ENCODE measurements at regions not wholly inside any gene's neighbourhood (a gene's known extent, or its start where the extent isn't known, plus 50 kb on each side); places are given as distances from the start of the nearest gene placed in this dataset.

GRCh38 chr16:62586128-62586862 lies 550.1 kb upstream of the CDH8 start:
- DNase-seq (ENCODE audit: extremely low read depth in 1 of 11, low read depth in 9 of 11, low spot score in 4 of 11): no peak

GRCh38 chr16:62585041-62585545 lies 548.9 kb upstream of the CDH8 start:
- no peak for DNase-seq (ENCODE audit: extremely low read depth in 1 of 11, low read depth in 9 of 11, low spot score in 4 of 11)

GRCh38 chr16:62583414-62583813 lies 547.2 kb upstream of the CDH8 start:
- DNase-seq (ENCODE audit: extremely low read depth in 1 of 11, low read depth in 9 of 11, low spot score in 4 of 11): no peak

GRCh38 chr16:62573466-62573865 lies 537.2 kb upstream of the CDH8 start:
- DNase-seq (ENCODE audit: extremely low read depth in 1 of 11, low read depth in 9 of 11, low spot score in 4 of 11): no peak

- no peak for DNase-seq (ENCODE audit: extremely low read depth in 1 of 11, low read depth in 9 of 11, low spot score in 4 of 11)
These were observed 532.7 kb upstream of the CDH8 start for GRCh38 chr16:62568926-62569325.

- no peak for DNase-seq (ENCODE audit: extremely low read depth in 1 of 11, low read depth in 9 of 11, low spot score in 4 of 11)
These were observed 529.5 kb upstream of the CDH8 start for GRCh38 chr16:62565706-62566105.

GRCh38 chr16:62564291-62564690 lies 528.1 kb upstream of the CDH8 start:
- no peak for DNase-seq (ENCODE audit: extremely low read depth in 1 of 11, low read depth in 9 of 11, low spot score in 4 of 11)

- DNase-seq (ENCODE audit: extremely low read depth in 1 of 11, low read depth in 9 of 11, low spot score in 4 of 11): no peak
These were observed 525.9 kb upstream of the CDH8 start for GRCh38 chr16:62562121-62562520.

GRCh38 chr16:62549875-62550274 lies 513.6 kb upstream of the CDH8 start:
- no peak for DNase-seq (ENCODE audit: extremely low read depth in 1 of 11, low read depth in 9 of 11, low spot score in 4 of 11)

- no peak for DNase-seq (ENCODE audit: extremely low read depth in 1 of 11, low read depth in 9 of 11, low spot score in 4 of 11)
These were observed 511.9 kb upstream of the CDH8 start for GRCh38 chr16:62548095-62548494.

GRCh38 chr16:62546701-62547100 lies 510.5 kb upstream of the CDH8 start:
- DNase-seq (ENCODE audit: extremely low read depth in 1 of 11, low read depth in 9 of 11, low spot score in 4 of 11): no peak

GRCh38 chr16:62545039-62545438 lies 508.8 kb upstream of the CDH8 start:
- no peak for DNase-seq (ENCODE audit: extremely low read depth in 1 of 11, low read depth in 9 of 11, low spot score in 4 of 11)

- no peak for DNase-seq (ENCODE audit: extremely low read depth in 1 of 11, low read depth in 9 of 11, low spot score in 4 of 11)
These were observed 507.3 kb upstream of the CDH8 start for GRCh38 chr16:62543516-62543915.

GRCh38 chr16:62539657-62540056 lies 503.4 kb upstream of the CDH8 start:
- DNase-seq (ENCODE audit: extremely low read depth in 1 of 11, low read depth in 9 of 11, low spot score in 4 of 11): no peak

- no peak for DNase-seq (ENCODE audit: extremely low read depth in 1 of 11, low read depth in 9 of 11, low spot score in 4 of 11)
These were observed 494.2 kb upstream of the CDH8 start for GRCh38 chr16:62530426-62530825.

- DNase-seq (ENCODE audit: extremely low read depth in 1 of 11, low read depth in 9 of 11, low spot score in 4 of 11): no peak
These were observed 479.8 kb upstream of the CDH8 start for GRCh38 chr16:62516001-62516400.

GRCh38 chr16:62503073-62503472 lies 466.8 kb upstream of the CDH8 start:
- DNase-seq (ENCODE audit: extremely low read depth in 1 of 11, low read depth in 9 of 11, low spot score in 4 of 11): no peak

- no peak for DNase-seq (ENCODE audit: extremely low read depth in 1 of 11, low read depth in 9 of 11, low spot score in 4 of 11)
These were observed 442.7 kb upstream of the CDH8 start for GRCh38 chr16:62478903-62479458.

- no peak for DNase-seq (ENCODE audit: extremely low read depth in 1 of 11, low read depth in 9 of 11, low spot score in 4 of 11)
These were observed 441.6 kb upstream of the CDH8 start for GRCh38 chr16:62477796-62478195.

GRCh38 chr16:62475573-62475972 lies 439.3 kb upstream of the CDH8 start:
- no peak for DNase-seq (ENCODE audit: extremely low read depth in 1 of 11, low read depth in 9 of 11, low spot score in 4 of 11)

GRCh38 chr16:62462971-62463370 lies 426.7 kb upstream of the CDH8 start:
- DNase-seq (ENCODE audit: extremely low read depth in 1 of 11, low read depth in 9 of 11, low spot score in 4 of 11): no peak
